Activated naive CD4-positive, alpha-beta T cell treated with anti-CD3 and anti-CD28 coated beads for 36 hours (primary cell): ENCODE measurements at regions not wholly inside any gene's neighbourhood (a gene's known extent, or its start where the extent isn't known, plus 50 kb on each side); places are given as distances from the start of the nearest gene placed in this dataset.

Source experiments
- CTCF ChIA-PET: fragments of 350-600 bp; sonication (Branson Sonifier 250); formaldehyde crosslinking; loops from one replicate; lab custom pipeline; 2021; ENCODE audit warnings: antibody characterized with exemption; lab: Charles Lee
- DNase-seq: peaks from one replicate; pipeline ENCODE4 v3.0.0-alpha.2; 2020
- H3K27ac Mint-ChIP-seq: one replicate; pipeline ENCODE4 v1.8.0; 2021; ENCODE audit warnings: mild to moderate bottlenecking, mixed read lengths
- H3K27me3 Mint-ChIP-seq: one replicate; pipeline ENCODE4 v1.8.0; 2021; ENCODE audit warnings: low read depth, mixed read lengths
- H3K36me3 Mint-ChIP-seq: one replicate; pipeline ENCODE4 v1.8.0; 2021; ENCODE audit warnings: low read depth, mixed read lengths
- H3K4me1 Mint-ChIP-seq: one replicate; pipeline ENCODE4 v1.8.0; 2021; ENCODE audit warnings: low read depth, mixed read lengths
- H3K4me3 Mint-ChIP-seq: one replicate; pipeline ENCODE4 v1.8.0; 2021; ENCODE audit warnings: mild to moderate bottlenecking, moderate library complexity, mixed read lengths
- H3K9me3 Mint-ChIP-seq: one replicate; pipeline ENCODE4 v1.8.0; 2021; ENCODE audit warnings: mixed read lengths
- intact Hi-C: fragments of 100-400 bp; cut with micrococcal nuclease; formaldehyde crosslinking; loops from one replicate; pipeline ENCODE4 v1.15.1; 2023

- no peaks in the 10 kb centered on the region for H3K4me1 Mint-ChIP-seq
- H3K27me3 Mint-ChIP-seq = no peaks in the 10 kb centered on the region
- no peak overlapping the region for H3K4me3 Mint-ChIP-seq
- no peaks in the 10 kb centered on the region for H3K36me3 Mint-ChIP-seq
- intact Hi-C loops = no loop called here
- no peak overlapping the region for H3K27ac Mint-ChIP-seq
- H3K9me3 Mint-ChIP-seq = no peaks in the 10 kb centered on the region
- no peak for DNase-seq
- CTCF ChIA-PET = no interaction called here
These were observed 2083.1 kb upstream of the PIK3C3 start for GRCh38 chr18:39871961-39872360.

- Mint-ChIP-seq H3K36me3 (no peaks in the 10 kb centered on the region), H3K9me3 (no peaks in the 10 kb centered on the region), H3K4me1 (no peaks in the 10 kb centered on the region), H3K27me3 (no peaks in the 10 kb centered on the region), H3K4me3 (no peak overlapping the region), H3K27ac (no peak overlapping the region)
- intact Hi-C loops = no loop called here
- DNase-seq = no peak
- CTCF ChIA-PET = no interaction called here
These were observed 2084.4 kb upstream of the PIK3C3 start for GRCh38 chr18:39870591-39870990.

GRCh38 chr18:39863916-39864315, 2091.1 kb upstream of the PIK3C3 start:
- no peak overlapping the region for H3K27ac Mint-ChIP-seq
- H3K36me3 Mint-ChIP-seq = no peaks in the 10 kb centered on the region

GRCh38 chr18:39862341-39862740, 2092.7 kb upstream of the PIK3C3 start:
- H3K27me3 Mint-ChIP-seq = no peaks in the 10 kb centered on the region
- H3K9me3 Mint-ChIP-seq = no peaks in the 10 kb centered on the region
- H3K36me3 Mint-ChIP-seq = no peaks in the 10 kb centered on the region
- DNase-seq = no peak
- no peak overlapping the region for H3K4me3 Mint-ChIP-seq
- H3K27ac Mint-ChIP-seq = no peak overlapping the region
- CTCF ChIA-PET = no interaction called here
- H3K4me1 Mint-ChIP-seq = no peaks in the 10 kb centered on the region
- intact Hi-C loops = no loop called here

More at GRCh38 chr18:39863916-39864315, 2091.1 kb upstream of the PIK3C3 start:
- CTCF ChIA-PET = interaction anchor here (0.7 kb wide), 1 partner anchor 367 kb away, joined by 3 read pairs; no protein-coding TSS in a partner anchor
- Mint-ChIP-seq H3K4me1 (no peaks in the 10 kb centered on the region), H3K4me3 (no peak overlapping the region), H3K27me3 (no peaks in the 10 kb centered on the region), H3K9me3 (no peaks in the 10 kb centered on the region)
- intact Hi-C loops = no loop called here
- no peak for DNase-seq

- Mint-ChIP-seq H3K4me1 (no peaks in the 10 kb centered on the region), H3K9me3 (peaks cover 1% of the 10 kb centered on the region), H3K4me3 (no peak overlapping the region), H3K27ac (no peak overlapping the region), H3K36me3 (no peaks in the 10 kb centered on the region), H3K27me3 (no peaks in the 10 kb centered on the region)
- intact Hi-C loops = no loop called here
- DNase-seq = no peak
- CTCF ChIA-PET = no interaction called here
These were observed 2100.7 kb upstream of the PIK3C3 start for GRCh38 chr18:39854291-39854690.

- no peak overlapping the region for H3K4me3 Mint-ChIP-seq
- DNase-seq = no peak
- intact Hi-C loops = no loop called here
- H3K27me3 Mint-ChIP-seq = peaks cover 13% of the 10 kb centered on the region
- peaks cover under 1% of the 10 kb centered on the region for H3K9me3 Mint-ChIP-seq
- no peaks in the 10 kb centered on the region for H3K36me3 Mint-ChIP-seq
- no peak overlapping the region for H3K27ac Mint-ChIP-seq
- no peaks in the 10 kb centered on the region for H3K4me1 Mint-ChIP-seq
- CTCF ChIA-PET = interaction anchor here (0.6 kb wide), 1 partner anchor 12 kb away, joined by 3 read pairs; no protein-coding TSS in a partner anchor
These were observed 2108.8 kb upstream of the PIK3C3 start for GRCh38 chr18:39846265-39846664.

GRCh38 chr18:39845631-39846030, 2109.4 kb upstream of the PIK3C3 start:
- no peaks in the 10 kb centered on the region for H3K4me1 Mint-ChIP-seq
- DNase-seq = no peak
- peaks cover 18% of the 10 kb centered on the region for H3K27me3 Mint-ChIP-seq
- no peaks in the 10 kb centered on the region for H3K36me3 Mint-ChIP-seq
- H3K9me3 Mint-ChIP-seq = no peaks in the 10 kb centered on the region
- H3K4me3 Mint-ChIP-seq = no peak overlapping the region
- H3K27ac Mint-ChIP-seq = no peak overlapping the region
- CTCF ChIA-PET = no interaction called here
- intact Hi-C loops = no loop called here

GRCh38 chr18:39845106-39845505, 2109.9 kb upstream of the PIK3C3 start:
- Mint-ChIP-seq H3K27me3 (peaks cover 21% of the 10 kb centered on the region), H3K4me3 (no peak overlapping the region), H3K27ac (no peak overlapping the region), H3K36me3 (no peaks in the 10 kb centered on the region), H3K9me3 (no peaks in the 10 kb centered on the region), H3K4me1 (no peaks in the 10 kb centered on the region)
- intact Hi-C loops = no loop called here
- no peak for DNase-seq
- CTCF ChIA-PET = no interaction called here

GRCh38 chr18:39843546-39843945, 2111.5 kb upstream of the PIK3C3 start:
- DNase-seq = no peak
- Mint-ChIP-seq H3K36me3 (no peaks in the 10 kb centered on the region), H3K27ac (no peak overlapping the region), H3K27me3 (peaks cover 23% of the 10 kb centered on the region), H3K4me3 (no peak overlapping the region), H3K9me3 (peaks cover 2% of the 10 kb centered on the region), H3K4me1 (no peaks in the 10 kb centered on the region)
- intact Hi-C loops = no loop called here
- CTCF ChIA-PET = no interaction called here

GRCh38 chr18:39842366-39842914, 2112.6 kb upstream of the PIK3C3 start:
- H3K4me3 Mint-ChIP-seq = no peak overlapping the region
- CTCF ChIA-PET = no interaction called here
- no peak for DNase-seq
- H3K27ac Mint-ChIP-seq = no peak overlapping the region
- H3K36me3 Mint-ChIP-seq = no peaks in the 10 kb centered on the region
- peaks cover 2% of the 10 kb centered on the region for H3K9me3 Mint-ChIP-seq
- intact Hi-C loops = no loop called here
- peaks cover 23% of the 10 kb centered on the region for H3K27me3 Mint-ChIP-seq
- H3K4me1 Mint-ChIP-seq = no peaks in the 10 kb centered on the region

GRCh38 chr18:39841482-39842365, 2113.3 kb upstream of the PIK3C3 start:
- CTCF ChIA-PET = no interaction called here
- Mint-ChIP-seq H3K4me1 (no peaks in the 10 kb centered on the region), H3K27ac (no peak overlapping the region), H3K4me3 (no peak overlapping the region), H3K27me3 (peaks cover 23% of the 10 kb centered on the region), H3K36me3 (no peaks in the 10 kb centered on the region), H3K9me3 (peaks cover 2% of the 10 kb centered on the region)
- intact Hi-C loops = no loop called here
- DNase-seq = no peak

GRCh38 chr18:39840856-39841481, 2114.1 kb upstream of the PIK3C3 start:
- Mint-ChIP-seq H3K4me1 (no peaks in the 10 kb centered on the region), H3K4me3 (no peak overlapping the region), H3K27ac (no peak overlapping the region), H3K9me3 (peaks cover 2% of the 10 kb centered on the region), H3K27me3 (peaks cover 23% of the 10 kb centered on the region), H3K36me3 (no peaks in the 10 kb centered on the region)
- no peak for DNase-seq
- intact Hi-C loops = no loop called here
- CTCF ChIA-PET = interaction anchor here (0.7 kb wide), 1 partner anchor 441 kb away, joined by 3 read pairs; no protein-coding TSS in a partner anchor
